CD4-positive, alpha-beta T cell treated with Interleukin-15 for 4 hours (primary cell): ENCODE measurements at regions not wholly inside any gene's neighbourhood (a gene's known extent, or its start where the extent isn't known, plus 50 kb on each side); places are given as distances from the start of the nearest gene placed in this dataset.

Source experiments
- DNase-seq: peaks from one replicate; pipeline ENCODE4 v3.0.0-alpha.2; 2020; ENCODE audit warnings: low spot score

- DNase-seq = no peak
Observed at GRCh38 chr4:14177987-14178386, 550.5 kb upstream of the BOD1L1 start.

GRCh38 chr4:14178421-14178820, 550.9 kb upstream of the BOD1L1 start:
- DNase-seq = peak; percentile 13

GRCh38 chr4:14180166-14180565, 552.6 kb upstream of the BOD1L1 start:
- DNase-seq = no peak

- no peak for DNase-seq
Observed at GRCh38 chr4:14180983-14181601, 553.6 kb upstream of the BOD1L1 start.

- no peak for DNase-seq
Observed at GRCh38 chr4:14182148-14182547, 554.6 kb upstream of the BOD1L1 start.

- DNase-seq = no peak
Observed at GRCh38 chr4:14184265-14184664, 556.7 kb upstream of the BOD1L1 start.

- DNase-seq = no peak
Observed at GRCh38 chr4:14184767-14185166, 557.2 kb upstream of the BOD1L1 start.

GRCh38 chr4:14188214-14188613, 560.7 kb upstream of the BOD1L1 start:
- DNase-seq = no peak

GRCh38 chr4:14193601-14194000, 566.1 kb upstream of the BOD1L1 start:
- no peak for DNase-seq

- DNase-seq = no peak
Observed at GRCh38 chr4:14196131-14196530, 568.6 kb upstream of the BOD1L1 start.

GRCh38 chr4:14215116-14215770, 587.7 kb upstream of the BOD1L1 start:
- no peak for DNase-seq

- DNase-seq = no peak
Observed at GRCh38 chr4:14217401-14217800, 589.9 kb upstream of the BOD1L1 start.

- DNase-seq = no peak
Observed at GRCh38 chr4:14218641-14219040, 591.1 kb upstream of the BOD1L1 start.

GRCh38 chr4:14221176-14221575, 593.7 kb upstream of the BOD1L1 start:
- no peak for DNase-seq

- no peak for DNase-seq
Observed at GRCh38 chr4:14222377-14223029, 595.0 kb upstream of the BOD1L1 start.

- DNase-seq = no peak
Observed at GRCh38 chr4:14223461-14223860, 595.9 kb upstream of the BOD1L1 start.

- no peak for DNase-seq
Observed at GRCh38 chr4:14225688-14226207, 598.2 kb upstream of the BOD1L1 start.

GRCh38 chr4:14233126-14233525, 605.6 kb upstream of the BOD1L1 start:
- DNase-seq = no peak

- no peak for DNase-seq
Observed at GRCh38 chr4:14234307-14234706, 606.8 kb upstream of the BOD1L1 start.

- DNase-seq = no peak
Observed at GRCh38 chr4:14236359-14236758, 608.8 kb upstream of the BOD1L1 start.

GRCh38 chr4:14237911-14238310, 610.4 kb upstream of the BOD1L1 start:
- DNase-seq = no peak

- DNase-seq = no peak
Observed at GRCh38 chr4:14241574-14241973, 614.0 kb upstream of the BOD1L1 start.

GRCh38 chr4:14247767-14248166, 620.2 kb upstream of the BOD1L1 start:
- DNase-seq = no peak
